ENCODE measurements at regions not wholly inside any gene's neighbourhood (a gene's known extent, or its start where the extent isn't known, plus 50 kb on each side); places are given as distances from the start of the nearest gene placed in this dataset.

GRCh38 chr1:230542681-230543080 is 99.6 kb upstream of the COG2 start:
- Mint-ChIP-seq H3K4me3 (ENCODE audit: unreplicated experiment) (no peak overlapping the region), H3K36me3 (ENCODE audit: low read depth, unreplicated experiment) (no peaks in the 10 kb centered on the region), H3K9me3 (ENCODE audit: unreplicated experiment) (no peaks in the 10 kb centered on the region), H3K27ac (ENCODE audit: unreplicated experiment) (peak overlapping the region; percentile 98), H3K4me1 (ENCODE audit: low read depth, unreplicated experiment) (peaks cover 44% of the 10 kb centered on the region), H3K27me3 (ENCODE audit: low read depth, unreplicated experiment) (peaks cover 1% of the 10 kb centered on the region)
- TF ChIP-seq EZH2 (IDR thresholded peaks at IDR 0.05; ENCODE audit: insufficient read depth, low read length) (no peak), CTCF (IDR thresholded peaks at IDR 0.05; ENCODE audit: insufficient read depth, low read depth, low read length) (no peak)
- Histone ChIP-seq H3K36me3 (ENCODE audit: insufficient read depth, low read length) (no peaks in the 10 kb centered on the region), H3K79me2 (ENCODE audit: insufficient read depth, low read length) (no peaks in the 10 kb centered on the region), H3K4me1 (ENCODE audit: insufficient read depth, low read length) (peaks cover 3% of the 10 kb centered on the region), H4K20me1 (ENCODE audit: insufficient read depth, low read length) (no peaks in the 10 kb centered on the region), H2AFZ (ENCODE audit: low read depth, low read length) (no peak overlapping the region), H3K9me3 (ENCODE audit: insufficient read depth, low read depth, low read length) (peaks cover 2% of the 10 kb centered on the region), H3K4me2 (ENCODE audit: low read length) (no peak overlapping the region), H3K27ac (ENCODE audit: low read depth, low read length) (no peak overlapping the region), H3K27me3 (ENCODE audit: insufficient read depth, low read length) (peaks cover 51% of the 10 kb centered on the region), H3K4me3 (ENCODE audit: insufficient read depth, low read depth, low read length) (no peak overlapping the region), H3K9ac (ENCODE audit: low read length) (no peak overlapping the region)
- no peak for FAIRE-seq
- peak; percentile 17 for DNase-seq (ENCODE audit: low read depth)

GRCh38 chr1:230542054-230542453 is 100.2 kb upstream of the COG2 start:
- DNase-seq (ENCODE audit: low read depth) (peak; percentile 78), FAIRE-seq (peak; percentile 39)
- peak overlapping the region; percentile 98 for H3K27ac Mint-ChIP-seq (ENCODE audit: unreplicated experiment)
- peak overlapping the region; percentile 1 for H3K4me2 ChIP-seq (ENCODE audit: low read length)
- H3K9me3 ChIP-seq (ENCODE audit: insufficient read depth, low read depth, low read length): peaks cover 2% of the 10 kb centered on the region
- no peaks in the 10 kb centered on the region for H3K79me2 ChIP-seq (ENCODE audit: insufficient read depth, low read length)
- no peak overlapping the region for H3K4me3 ChIP-seq (ENCODE audit: insufficient read depth, low read depth, low read length)
- H3K4me1 Mint-ChIP-seq (ENCODE audit: low read depth, unreplicated experiment): peaks cover 44% of the 10 kb centered on the region
- H3K9me3 Mint-ChIP-seq (ENCODE audit: unreplicated experiment): no peaks in the 10 kb centered on the region
- no peaks in the 10 kb centered on the region for H3K36me3 ChIP-seq (ENCODE audit: insufficient read depth, low read length)
- TF ChIP-seq EZH2 (IDR thresholded peaks at IDR 0.05; ENCODE audit: insufficient read depth, low read length) (no peak), CTCF (IDR thresholded peaks at IDR 0.05; ENCODE audit: insufficient read depth, low read depth, low read length) (no peak)
- H3K27me3 ChIP-seq (ENCODE audit: insufficient read depth, low read length): peaks cover 44% of the 10 kb centered on the region
- peaks cover 3% of the 10 kb centered on the region for H3K4me1 ChIP-seq (ENCODE audit: insufficient read depth, low read length)
- H3K4me3 Mint-ChIP-seq (ENCODE audit: unreplicated experiment): peak overlapping the region; percentile 66
- H3K36me3 Mint-ChIP-seq (ENCODE audit: low read depth, unreplicated experiment): no peaks in the 10 kb centered on the region
- H4K20me1 ChIP-seq (ENCODE audit: insufficient read depth, low read length): no peaks in the 10 kb centered on the region
- H3K27ac ChIP-seq (ENCODE audit: low read depth, low read length): no peak overlapping the region
- H3K27me3 Mint-ChIP-seq (ENCODE audit: low read depth, unreplicated experiment): peaks cover 1% of the 10 kb centered on the region
- H2AFZ ChIP-seq (ENCODE audit: low read depth, low read length): no peak overlapping the region
- H3K9ac ChIP-seq (ENCODE audit: low read length): no peak overlapping the region

- H3K27ac Mint-ChIP-seq (ENCODE audit: unreplicated experiment): peak overlapping the region; percentile 98
- no peak overlapping the region for H3K4me2 ChIP-seq (ENCODE audit: low read length)
Observed at GRCh38 chr1:230541306-230541705, 101.0 kb upstream of the COG2 start.

More at GRCh38 chr1:230541306-230541705, 101.0 kb upstream of the COG2 start:
- DNase-seq (ENCODE audit: low read depth) (peak; percentile 12), FAIRE-seq (no peak)
- Mint-ChIP-seq H3K4me3 (ENCODE audit: unreplicated experiment) (no peak overlapping the region), H3K36me3 (ENCODE audit: low read depth, unreplicated experiment) (no peaks in the 10 kb centered on the region), H3K9me3 (ENCODE audit: unreplicated experiment) (no peaks in the 10 kb centered on the region), H3K4me1 (ENCODE audit: low read depth, unreplicated experiment) (peaks cover 45% of the 10 kb centered on the region), H3K27me3 (ENCODE audit: low read depth, unreplicated experiment) (peaks cover 2% of the 10 kb centered on the region)
- H3K79me2 ChIP-seq (ENCODE audit: insufficient read depth, low read length): no peaks in the 10 kb centered on the region
- peaks cover 3% of the 10 kb centered on the region for H3K4me1 ChIP-seq (ENCODE audit: insufficient read depth, low read length)
- H2AFZ ChIP-seq (ENCODE audit: low read depth, low read length): no peak overlapping the region
- peaks cover 2% of the 10 kb centered on the region for H3K9me3 ChIP-seq (ENCODE audit: insufficient read depth, low read depth, low read length)
- peaks cover 40% of the 10 kb centered on the region for H3K27me3 ChIP-seq (ENCODE audit: insufficient read depth, low read length)
- TF ChIP-seq EZH2 (IDR thresholded peaks at IDR 0.05; ENCODE audit: insufficient read depth, low read length) (no peak), CTCF (IDR thresholded peaks at IDR 0.05; ENCODE audit: insufficient read depth, low read depth, low read length) (no peak)
- no peak overlapping the region for H3K9ac ChIP-seq (ENCODE audit: low read length)
- no peaks in the 10 kb centered on the region for H4K20me1 ChIP-seq (ENCODE audit: insufficient read depth, low read length)
- no peak overlapping the region for H3K4me3 ChIP-seq (ENCODE audit: insufficient read depth, low read depth, low read length)
- no peak overlapping the region for H3K27ac ChIP-seq (ENCODE audit: low read depth, low read length)
- H3K36me3 ChIP-seq (ENCODE audit: insufficient read depth, low read length): no peaks in the 10 kb centered on the region
